Fibroblast of the conjunctiva (primary cell): ENCODE measurements at regions not wholly inside any gene's neighbourhood (a gene's known extent, or its start where the extent isn't known, plus 50 kb on each side); places are given as distances from the start of the nearest gene placed in this dataset.
"Not testable (repeated sequence)": the region's sequence is repeated elsewhere in the genome, so short reads cannot be mapped to it uniquely, and the experiment has no call there.

Source experiments
- DNase-seq: peaks from one replicate; pipeline ENCODE4 v3.0.0-alpha.2; 2010; ENCODE audit warnings: low read depth

DNA sequence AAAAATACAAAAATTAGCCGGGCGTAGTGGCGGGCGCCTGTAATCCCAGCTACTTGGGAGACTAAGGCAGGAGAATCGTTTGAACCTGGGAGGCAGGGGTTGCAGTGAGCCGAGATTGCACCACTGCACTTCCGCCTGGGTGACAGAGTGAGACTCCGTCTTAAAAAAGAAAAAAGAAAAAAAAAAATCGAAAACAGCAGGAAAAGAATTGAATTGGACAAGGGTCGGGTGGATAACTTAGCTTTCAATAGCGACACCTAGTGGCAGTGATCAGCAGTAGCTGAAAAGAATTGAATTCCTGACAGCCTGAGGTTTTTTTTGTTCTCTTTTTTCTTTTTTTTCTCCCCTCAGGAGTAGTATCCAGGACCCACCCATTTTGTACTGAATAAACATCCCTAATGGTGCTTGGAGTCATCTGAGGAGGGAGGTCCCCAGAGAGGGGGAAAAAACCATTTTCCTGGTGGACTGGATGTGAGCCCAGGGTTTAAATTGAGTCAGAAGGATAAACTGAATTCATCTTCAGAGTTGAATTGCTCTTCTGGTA, 55.1 kb downstream of the CYCS start:
- DNase-seq, result peak; percentile 84

DNA sequence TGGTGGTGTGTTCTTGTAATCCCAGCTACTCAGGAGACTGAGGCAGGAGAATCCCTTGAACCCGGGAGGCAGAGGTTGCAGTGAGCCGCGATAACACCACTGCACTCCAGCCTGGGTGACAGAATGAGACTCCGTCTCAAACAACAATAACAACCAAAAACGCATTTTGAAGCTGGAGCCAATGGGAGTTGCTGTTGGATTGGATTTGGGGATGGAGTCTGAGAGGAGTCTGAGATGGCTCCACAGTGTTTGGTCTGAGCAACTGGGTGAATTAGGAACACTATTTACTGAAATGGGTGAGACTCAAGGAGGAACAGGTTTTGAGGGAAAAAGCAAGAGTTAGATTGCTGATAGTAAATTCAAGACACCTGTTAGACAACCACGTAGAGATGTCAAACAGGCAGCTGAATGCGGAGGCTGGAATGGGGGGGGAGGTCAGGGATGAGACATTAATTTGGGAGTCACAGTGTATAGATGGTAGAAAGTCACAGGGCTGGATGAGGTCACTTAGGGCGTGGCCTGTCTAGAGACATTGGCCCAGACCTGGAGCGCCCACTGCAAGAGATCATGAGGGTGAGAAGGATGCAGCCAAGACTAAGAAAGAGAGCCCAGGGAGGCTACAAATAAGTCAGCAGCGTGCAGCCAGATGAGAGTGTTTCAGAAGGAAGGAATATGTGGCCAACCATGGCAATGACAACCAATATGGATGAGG, 56.4 kb downstream of the CYCS start:
- DNase-seq, result no peak

DNA sequence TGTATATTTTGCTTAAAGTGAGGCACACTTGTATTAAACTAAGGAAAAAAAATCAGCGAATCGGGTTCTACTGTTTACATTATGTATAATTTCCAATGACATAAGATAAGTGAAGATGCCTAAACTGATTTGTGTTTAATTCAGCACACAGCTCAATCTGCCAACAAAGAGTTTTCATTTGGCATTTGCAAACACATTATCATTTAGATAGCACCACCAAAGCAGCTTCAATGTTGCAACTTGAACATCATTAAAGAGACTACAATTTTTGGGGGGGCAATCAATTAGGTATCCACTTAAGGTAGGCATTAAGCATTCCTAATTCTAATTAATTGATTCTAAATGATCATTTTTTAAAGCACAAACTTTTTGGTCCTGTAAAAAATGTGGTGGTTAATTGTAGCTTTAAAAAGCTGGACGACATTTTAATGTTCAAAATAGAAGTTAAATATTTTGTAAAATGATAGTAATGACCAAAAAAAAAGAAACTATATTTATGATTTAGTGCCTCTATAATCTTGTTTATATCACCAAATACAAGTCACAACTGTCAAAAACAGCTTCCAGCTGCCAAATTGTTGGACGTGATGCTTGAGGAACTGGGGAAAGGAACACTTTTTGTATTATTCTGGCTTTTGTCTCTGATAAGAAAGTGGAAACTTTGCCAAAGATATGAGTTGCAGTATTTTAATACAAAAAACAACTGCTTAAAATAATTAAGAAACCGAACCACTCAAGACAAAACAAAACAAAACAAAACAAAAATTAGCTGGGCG, 57.1 kb downstream of the CYCS start:
- no peak for DNase-seq

DNA sequence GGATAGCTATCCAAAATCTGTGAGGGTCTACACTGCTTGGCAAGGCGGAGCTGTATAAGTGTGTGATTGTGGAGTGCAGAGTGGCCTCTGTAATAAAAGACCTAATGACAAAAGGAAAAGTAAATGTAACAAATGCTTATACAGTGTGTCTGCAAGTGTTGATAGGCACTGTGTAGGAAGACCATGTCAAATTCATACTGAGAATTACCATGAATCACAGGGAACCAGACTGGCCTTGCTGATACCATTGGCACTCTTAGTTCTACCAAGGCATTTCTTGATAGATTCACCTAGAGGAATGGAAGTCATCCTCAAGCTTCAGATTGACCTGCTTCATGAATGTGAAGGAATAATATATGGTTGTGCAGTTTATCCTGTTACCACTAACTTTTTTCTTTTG, 58.8 kb downstream of the CYCS start:
- no peak for DNase-seq

DNA sequence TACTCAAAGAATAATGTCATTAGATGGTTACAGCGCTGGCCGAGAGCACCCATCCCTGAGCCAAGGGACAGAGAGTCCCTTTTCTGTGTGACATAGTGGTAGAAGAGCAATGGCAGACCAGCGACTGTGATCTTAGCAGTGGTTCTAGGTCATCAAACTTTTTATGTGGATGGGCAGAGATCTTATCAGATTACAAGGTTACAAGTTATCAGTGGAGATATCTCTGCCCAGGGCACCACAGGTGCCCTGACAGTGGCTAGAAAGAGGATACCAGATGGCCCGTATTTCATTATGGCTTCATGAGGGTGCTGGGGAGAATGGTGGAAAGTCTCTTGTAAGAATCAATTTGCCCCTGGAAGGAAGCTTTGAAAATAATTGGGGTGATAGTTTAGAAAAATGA, 62.7 kb downstream of the CYCS start:
- DNase-seq, result no peak

DNA sequence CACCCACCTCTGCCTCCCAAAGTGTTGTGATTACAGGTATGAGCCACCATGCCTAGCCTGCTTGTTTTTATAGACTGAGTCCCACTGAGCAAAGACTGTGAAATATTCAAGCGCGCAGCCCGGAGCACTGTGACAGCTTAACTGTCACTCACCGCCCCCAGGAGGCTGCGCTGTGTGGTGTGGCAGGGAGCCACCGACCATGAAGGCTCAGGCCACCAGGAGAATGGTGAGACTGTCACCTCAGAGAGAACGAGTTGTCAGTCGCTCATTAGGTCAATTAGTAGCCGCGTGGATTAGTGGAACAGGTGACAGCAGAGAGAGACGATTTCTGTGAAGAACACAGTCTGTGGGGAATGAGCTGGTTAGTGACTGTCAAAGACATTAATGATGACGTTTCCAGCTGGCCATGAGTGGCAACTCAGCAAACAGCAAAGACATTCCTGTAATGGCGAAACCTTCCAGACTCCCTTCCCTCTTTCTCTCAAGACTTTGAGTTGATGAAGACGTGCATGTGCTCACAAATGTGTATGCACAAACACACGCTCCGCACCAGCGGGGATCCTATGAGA, 64.5 kb downstream of the CYCS start:
- DNase-seq, result no peak

DNA sequence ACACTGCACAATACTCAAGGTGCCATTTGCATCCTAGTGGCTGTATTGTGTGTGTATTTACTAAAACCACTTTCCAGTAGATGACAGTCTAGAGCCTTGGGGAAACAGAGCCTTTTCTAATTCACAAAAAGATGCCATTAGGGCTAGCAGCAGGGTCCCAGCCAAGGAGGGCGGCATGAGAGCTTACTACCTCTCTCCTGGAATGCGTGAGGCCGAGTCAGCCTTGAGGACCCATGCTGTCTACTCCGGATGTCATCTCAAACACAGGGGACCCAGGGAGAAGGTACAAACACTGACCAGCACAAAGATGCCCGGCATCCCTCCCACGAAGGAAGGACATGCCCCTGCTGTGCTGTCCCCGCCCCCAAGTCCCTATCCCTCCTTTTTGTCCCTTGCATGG, 65.5 kb downstream of the CYCS start:
- DNase-seq, result no peak

DNA sequence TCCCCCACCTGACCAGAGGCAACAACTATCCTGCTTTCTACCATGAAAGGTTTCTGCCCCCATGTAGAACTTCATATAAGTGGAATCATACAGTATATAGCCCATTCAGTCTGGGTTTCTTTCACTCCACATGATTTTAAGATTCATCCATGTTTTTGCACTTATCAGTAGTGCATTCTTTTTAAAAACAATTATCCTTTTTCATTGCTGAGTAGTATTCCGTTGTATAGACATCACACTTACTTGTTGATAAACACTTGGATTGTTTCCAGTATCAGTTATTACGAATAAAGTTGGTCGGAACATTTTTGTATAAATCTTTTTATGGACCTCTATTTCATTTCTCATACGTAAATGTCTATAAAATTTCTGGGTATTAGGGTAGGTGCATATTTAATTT, 68.7 kb downstream of the CYCS start:
- no peak for DNase-seq

DNA sequence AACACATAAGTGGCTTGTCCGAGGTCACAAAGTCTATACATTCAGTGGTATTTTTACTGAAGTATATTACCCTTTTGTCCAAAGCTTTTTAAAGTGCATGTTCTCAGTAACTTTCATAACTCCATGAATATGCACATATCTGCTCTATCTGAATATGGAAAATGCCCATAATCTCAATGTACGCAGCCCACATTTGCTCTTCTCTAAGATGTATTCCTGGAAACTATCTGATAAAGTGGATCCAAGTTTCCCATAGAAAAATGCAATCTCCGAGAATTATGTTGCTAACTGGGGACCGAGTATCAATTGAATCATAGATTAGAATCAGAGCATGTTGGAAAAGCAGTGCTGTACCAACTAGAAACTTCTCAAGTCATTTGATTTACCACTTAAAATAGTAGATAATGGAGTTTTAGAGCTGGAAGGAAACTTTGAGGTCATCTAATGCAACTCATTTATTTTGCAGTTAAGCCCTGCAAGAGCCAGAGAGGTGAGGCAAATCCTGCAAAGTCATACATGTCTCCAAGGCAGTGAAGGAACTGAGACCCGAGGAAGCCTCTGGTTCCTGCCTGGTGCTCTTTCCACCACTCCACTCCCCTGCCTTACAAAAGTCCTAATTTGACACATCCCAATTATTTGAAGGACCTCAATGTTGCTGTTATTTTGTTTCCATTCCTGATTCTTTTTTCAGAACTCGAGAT, 69.4 kb downstream of the CYCS start:
- no peak for DNase-seq

DNA sequence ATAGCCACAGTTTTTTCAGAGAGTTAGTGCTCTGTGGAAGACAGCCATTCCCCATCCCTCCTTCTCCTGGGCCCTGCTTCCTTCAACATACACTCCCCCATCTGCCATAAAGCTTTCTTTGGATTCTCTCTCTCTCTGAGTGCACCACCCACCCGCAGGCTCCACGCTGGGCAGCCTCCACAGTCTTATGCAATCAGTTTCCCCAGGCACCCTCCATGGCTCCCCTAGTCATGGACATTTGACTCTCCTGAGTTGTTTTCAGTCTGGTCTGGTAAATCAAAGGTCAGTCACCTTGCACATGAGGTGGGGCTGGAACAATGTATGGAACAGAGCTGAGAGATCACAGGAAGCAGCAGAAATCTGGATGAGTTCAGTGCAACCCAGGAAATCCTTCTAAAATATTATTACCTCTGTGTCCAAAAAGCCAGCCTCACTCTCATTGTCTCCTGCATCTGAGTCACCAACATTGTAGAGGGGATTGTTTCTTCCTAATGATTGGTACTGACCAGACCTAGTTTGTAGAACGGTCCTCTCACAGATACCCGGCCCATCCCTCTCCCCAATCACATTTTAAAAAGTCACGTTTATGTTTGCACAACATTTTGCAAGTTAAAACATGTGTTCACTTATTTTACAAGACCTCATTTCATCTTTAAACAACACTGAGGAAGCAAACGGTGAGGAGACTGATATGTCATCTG, 70.1 kb downstream of the CYCS start:
- no peak for DNase-seq

DNA sequence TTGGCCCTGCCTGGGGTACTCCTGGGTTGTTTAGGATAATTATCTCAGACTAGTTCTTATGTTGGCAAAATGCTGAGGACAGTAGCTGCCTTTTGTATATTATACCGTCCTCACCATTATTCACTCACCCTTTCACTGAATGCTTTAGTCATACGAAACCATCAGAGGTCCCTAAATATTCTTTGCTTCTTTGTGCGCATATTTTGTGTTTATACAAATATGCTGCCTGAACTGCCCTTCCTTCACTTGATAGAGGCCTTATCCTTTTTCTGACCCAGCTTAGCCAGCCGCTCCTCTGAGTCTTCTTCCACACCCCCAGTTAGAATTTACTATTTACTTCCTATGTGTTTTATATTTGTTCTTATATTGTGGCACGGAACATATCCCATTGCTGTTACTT, 70.2 kb upstream of the OSBPL3 start:
- DNase-seq, result no peak

DNA sequence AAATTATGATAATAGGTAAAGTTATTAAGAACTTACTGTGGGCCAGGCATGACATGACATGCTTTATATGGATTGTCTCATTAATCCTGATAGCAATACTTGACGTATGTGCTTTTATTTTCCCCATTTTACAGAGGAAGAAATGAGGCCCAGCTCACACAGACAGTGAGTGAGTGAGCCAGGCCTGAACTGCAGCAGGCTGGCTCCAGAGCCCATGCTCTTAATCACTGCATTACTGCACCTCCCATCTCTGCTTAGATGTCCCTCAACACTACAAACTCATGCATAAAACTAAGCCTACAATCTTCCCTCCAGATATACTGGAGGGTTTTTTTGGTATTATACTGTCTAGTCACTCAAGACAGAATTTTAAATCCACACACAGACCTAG, 68.5 kb upstream of the OSBPL3 start:
- DNase-seq, result no peak

DNA sequence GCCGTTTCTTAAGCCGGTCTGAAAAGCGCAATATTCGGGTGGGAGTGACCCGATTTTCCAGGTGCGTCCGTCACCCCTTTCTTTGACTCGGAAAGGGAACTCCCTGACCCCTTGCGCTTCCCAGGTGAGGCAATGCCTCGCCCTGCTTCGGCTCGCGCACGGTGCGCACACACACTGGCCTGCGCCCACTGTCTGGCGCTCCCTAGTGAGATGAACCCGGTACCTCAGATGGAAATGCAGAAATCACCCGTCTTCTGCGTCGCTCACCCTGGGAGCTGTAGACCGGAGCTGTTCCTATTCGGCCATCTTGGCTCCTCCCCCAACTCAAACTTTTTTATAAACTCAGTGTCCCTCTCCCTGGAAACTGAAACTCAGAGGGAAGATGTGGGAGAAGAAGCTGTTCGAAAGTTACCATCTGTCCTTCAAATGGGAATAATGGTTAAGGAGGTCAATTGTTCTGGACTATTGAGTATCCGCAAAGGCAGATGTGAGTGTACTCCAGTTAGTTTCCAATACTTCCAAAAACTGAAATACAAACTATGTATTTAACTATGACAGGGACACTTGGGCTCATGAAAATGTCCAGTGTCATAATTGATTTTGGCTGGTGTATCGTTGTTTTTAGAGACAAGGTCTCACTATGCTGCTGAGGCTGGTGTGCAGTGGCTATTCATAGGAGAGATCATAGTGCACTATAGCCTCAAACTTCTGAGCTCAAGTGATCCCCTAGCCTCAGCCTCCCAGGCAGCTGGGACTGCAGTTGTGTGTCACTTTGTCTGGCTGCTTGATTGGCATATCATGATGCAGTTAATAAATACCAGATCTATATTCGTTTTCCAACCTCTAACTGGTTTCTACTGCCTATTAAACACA, 67.8 kb upstream of the OSBPL3 start:
- DNase-seq, result not testable (repeated sequence)

DNA sequence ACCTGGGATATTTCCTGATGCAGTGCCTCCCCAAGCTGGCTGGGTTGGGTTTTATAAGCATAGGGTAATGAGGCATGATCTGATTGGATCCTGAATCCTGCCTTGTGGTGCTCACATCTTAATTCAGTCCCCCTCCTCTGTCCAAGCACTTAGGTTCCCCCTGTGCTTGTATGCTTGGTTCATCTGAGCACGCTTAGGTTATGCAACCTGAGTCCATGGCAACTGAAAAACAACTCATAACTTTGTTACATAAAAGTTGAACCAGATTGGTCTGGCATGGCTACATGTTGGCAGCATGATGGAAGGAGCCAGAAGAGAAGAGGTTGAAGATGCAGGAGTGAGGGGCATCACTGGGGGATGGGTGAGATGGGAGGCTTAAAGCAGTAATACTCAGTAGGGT, 57.3 kb upstream of the OSBPL3 start:
- no peak for DNase-seq

DNA sequence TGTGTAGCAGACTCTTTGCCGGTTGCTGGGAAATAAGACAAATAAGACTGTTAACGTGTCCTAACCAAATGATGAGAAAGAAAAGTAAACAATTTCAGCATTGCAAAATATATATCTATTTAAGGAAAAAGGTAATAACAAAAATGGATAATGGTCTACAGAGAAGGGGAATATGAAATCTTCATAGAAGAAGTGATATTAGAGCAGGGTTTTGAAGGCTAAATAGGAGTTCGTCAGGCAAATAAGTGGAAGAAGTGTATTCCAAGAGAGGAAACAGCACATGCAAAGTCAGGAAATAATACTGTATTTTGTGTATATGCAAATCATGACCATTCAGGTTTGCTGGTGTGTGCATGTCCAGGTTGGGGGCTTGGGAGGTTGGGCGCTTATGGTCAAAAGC, 55.3 kb upstream of the OSBPL3 start:
- DNase-seq, result no peak

DNA sequence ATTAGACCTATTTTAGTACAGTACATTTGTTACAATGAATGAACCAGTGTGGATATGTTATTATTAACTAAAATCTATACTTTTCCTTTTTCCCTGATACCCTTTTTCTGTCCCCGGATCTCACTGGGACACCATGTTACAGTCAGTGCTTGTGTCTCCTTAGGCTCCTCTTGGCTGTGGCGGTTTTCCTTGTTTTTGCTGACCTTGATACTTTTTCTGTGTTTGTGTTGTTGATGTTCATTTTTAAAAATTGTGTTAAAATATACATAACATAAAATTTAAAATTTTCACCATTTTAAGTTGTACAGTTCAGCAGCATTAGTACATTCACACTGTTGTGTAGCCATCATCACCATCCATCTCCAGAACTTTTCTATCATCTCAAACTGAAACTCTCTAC, 54.2 kb upstream of the OSBPL3 start:
- no peak for DNase-seq

DNA sequence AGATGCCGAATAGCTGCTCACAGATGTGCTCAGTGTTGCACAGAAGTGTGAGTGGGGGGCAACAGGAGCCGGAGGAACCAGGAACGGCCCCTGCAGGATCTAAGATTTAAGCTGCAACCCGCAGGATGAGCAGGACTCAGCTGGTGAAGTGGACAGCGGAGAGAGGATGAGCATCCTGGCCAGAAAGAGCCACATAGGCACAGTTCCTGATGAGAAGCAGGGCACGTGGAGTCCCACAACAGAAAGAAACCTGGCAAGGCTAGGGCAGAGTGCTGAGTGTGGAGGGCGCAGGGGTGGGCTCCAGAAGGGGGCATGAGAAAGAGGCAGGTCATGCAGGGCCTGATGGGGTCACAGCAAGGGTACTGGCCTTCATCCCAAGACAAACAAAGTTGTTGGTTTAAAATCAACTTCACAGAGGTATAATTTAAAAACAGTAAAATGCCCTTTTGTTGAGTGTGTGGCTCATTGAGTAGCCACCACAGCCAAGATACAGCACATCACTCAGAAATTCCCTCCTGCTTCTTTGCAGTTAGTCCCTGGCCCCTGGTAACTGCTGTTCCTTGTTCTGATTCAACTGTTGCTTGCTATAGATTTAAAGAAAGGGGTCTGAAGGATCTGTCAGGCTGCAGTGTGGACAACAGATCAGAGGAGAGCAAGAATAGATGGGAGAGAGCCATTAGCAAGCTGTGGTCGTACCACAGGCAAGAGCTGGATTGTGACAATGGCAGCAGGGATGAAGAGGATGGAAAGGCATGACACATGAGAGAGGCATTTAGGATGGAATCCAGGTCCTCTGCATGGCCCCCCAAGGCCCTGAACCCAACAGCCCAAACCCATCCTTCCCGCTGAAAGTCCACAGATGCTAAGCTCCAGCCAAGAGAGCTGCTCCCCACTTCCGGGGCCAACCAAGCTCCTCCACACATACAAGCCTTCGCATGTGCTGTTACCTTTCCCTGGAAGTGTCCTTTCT, 53.1 kb upstream of the OSBPL3 start:
- DNase-seq, result no peak

DNA sequence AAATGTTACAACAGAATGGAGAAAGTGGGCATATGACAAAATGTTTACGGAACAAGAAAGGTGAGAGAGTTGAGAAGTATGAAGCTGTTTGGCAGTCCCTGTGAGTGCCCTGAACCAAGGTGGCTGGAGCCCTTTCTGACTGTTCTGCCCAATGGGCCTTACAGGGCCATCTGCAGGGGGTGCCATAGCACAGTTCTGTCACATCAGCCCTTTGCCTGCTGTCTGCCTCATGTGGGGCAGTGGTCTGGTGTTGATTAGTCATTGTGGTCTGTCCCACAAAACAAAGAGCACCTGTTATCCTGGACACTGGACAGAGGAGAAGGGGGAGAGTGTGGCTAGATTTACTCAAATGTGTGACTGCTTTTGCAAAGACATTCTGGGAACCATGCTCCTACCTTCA, 51.5 kb upstream of the OSBPL3 start:
- DNase-seq, result no peak

DNA sequence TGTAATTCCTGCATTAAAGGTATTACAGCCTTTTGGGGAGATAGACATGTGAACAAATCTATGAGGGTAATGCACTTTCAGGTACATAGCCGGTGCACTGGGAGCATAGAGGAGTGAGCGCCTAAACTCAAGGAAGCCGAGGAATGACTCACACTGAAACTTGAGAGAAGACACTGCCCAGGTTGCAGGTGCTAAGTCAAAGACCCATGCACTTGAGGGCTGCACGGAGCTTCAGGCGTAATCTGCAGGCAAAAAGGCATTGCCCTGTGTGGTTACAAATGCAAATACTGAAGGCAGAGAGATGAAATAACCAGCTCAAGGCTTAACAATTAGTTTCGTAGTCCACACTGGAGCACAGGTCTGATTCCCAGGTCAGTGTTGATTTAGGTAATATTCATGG, 51.0 kb upstream of the OSBPL3 start:
- no peak for DNase-seq
